Naive B cell (primary cell): ENCODE measurements at regions not wholly inside any gene's neighbourhood (a gene's known extent, or its start where the extent isn't known, plus 50 kb on each side); places are given as distances from the start of the nearest gene placed in this dataset.

ENCODE experiments used
- ATAC-seq, 2 donors: fragments of 150-1000 bp; cut with Tn5 transposase; 2 replicates each; pipeline ENCODE4 v1.10.0; 2021; ENCODE audit warnings: low read depth in 2 of 2, mild to moderate bottlenecking in 2 of 2, moderate library complexity in 2 of 2
- DNase-seq: peaks from one replicate; pipeline ENCODE4 v3.0.0; 2022
- H3K27ac Mint-ChIP-seq, 6 donors: one replicate each; pipeline ENCODE4 v1.8.0; 2020 to 2022; ENCODE audit warnings: mild to moderate bottlenecking in 6 of 6, mixed read lengths in 6 of 6, moderate library complexity in 5 of 6, inconsistent platforms in 2 of 6
- H3K27me3 Mint-ChIP-seq, 3 donors: one replicate each; pipeline ENCODE4 v1.8.0; 2021 to 2022; ENCODE audit warnings: mixed read lengths in 3 of 3, mild to moderate bottlenecking in 1 of 3
- H3K36me3 Mint-ChIP-seq, 2 donors: one replicate each; pipeline ENCODE4 v1.8.0; 2020 to 2022; ENCODE audit warnings: mixed read lengths in 2 of 2, inconsistent platforms in 1 of 2, mild to moderate bottlenecking in 1 of 2
- H3K4me1 Mint-ChIP-seq, 3 donors: one replicate each; pipeline ENCODE4 v1.8.0; 2020 to 2022; ENCODE audit warnings: mixed read lengths in 3 of 3, inconsistent platforms in 1 of 3, mild to moderate bottlenecking in 1 of 3, moderate library complexity in 1 of 3
- H3K4me3 Mint-ChIP-seq, 8 donors: one replicate each; pipeline ENCODE4 v1.8.0; 2020 to 2022; ENCODE audit warnings: mild to moderate bottlenecking in 8 of 8, mixed read lengths in 8 of 8, moderate library complexity in 8 of 8, inconsistent platforms in 2 of 8
- H3K9me3 Mint-ChIP-seq, 7 donors: one replicate each; pipeline ENCODE4 v1.8.0; 2020 to 2022; ENCODE audit warnings: mixed read lengths in 7 of 7, mild to moderate bottlenecking in 5 of 7, inconsistent platforms in 2 of 7, moderate library complexity in 1 of 7

DNA sequence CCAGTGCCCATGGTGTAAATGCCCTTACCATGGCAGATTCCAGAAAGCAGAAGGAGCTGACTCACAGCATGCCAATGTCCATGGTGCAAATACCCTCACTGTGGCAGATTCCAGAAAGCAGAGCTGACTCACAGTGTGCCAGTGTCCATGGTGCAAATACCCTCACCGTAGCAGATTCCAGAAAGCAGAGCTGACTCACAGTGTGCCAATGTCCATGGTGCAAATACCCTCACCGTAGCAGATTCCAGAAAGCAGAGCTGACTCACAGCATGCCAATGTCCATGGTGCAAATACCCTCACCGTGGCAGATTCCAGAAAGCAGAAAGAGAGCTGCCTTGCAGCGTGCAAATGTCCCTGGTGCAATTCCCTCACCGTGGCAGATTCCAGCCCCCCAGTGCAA, 163.8 kb upstream of the SOX1 start:
- ATAC-seq (no peak), DNase-seq (no peak)
- Mint-ChIP-seq H3K4me3 (no peak overlapping the region), H3K36me3 (no peaks in the 10 kb centered on the region), H3K27me3 (peaks cover 0 to 7% (median 0%) of the 10 kb centered on the region in 3 donors), H3K27ac (no peak overlapping the region), H3K4me1 (no peaks in the 10 kb centered on the region), H3K9me3 (peaks cover 0 to 4% (median 0%) of the 10 kb centered on the region in 7 donors)

DNA sequence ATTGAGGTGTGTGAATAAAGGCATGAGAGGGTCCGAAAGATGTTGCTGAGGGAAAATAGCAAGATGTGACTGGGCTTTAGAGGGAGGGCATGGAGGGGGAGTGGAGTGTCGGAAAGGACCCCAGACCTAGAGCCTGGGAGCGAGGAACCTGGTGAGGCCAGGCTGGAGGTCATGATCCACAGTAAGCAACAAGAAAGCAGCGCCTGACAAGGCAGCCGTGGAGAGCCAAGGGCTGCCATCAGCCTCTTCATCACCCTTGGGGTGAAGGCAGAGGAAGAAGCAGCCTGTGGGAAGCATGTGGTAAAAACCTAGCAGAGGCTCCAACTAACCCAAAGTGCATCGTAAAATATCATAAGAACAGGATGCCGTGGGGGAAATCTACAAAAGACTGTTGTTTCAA, 162.8 kb upstream of the SOX1 start:
- no peaks in the 10 kb centered on the region for H3K4me1 Mint-ChIP-seq
- H3K36me3 Mint-ChIP-seq: no peaks in the 10 kb centered on the region
- no peak overlapping the region for H3K4me3 Mint-ChIP-seq
- no peak overlapping the region for H3K27ac Mint-ChIP-seq
- peaks cover 0 to 4% (median 0%) of the 10 kb centered on the region in 7 donors for H3K9me3 Mint-ChIP-seq
- H3K27me3 Mint-ChIP-seq: peaks cover 0 to 7% (median 0%) of the 10 kb centered on the region in 3 donors
- no peak for DNase-seq
- no peak for ATAC-seq

DNA sequence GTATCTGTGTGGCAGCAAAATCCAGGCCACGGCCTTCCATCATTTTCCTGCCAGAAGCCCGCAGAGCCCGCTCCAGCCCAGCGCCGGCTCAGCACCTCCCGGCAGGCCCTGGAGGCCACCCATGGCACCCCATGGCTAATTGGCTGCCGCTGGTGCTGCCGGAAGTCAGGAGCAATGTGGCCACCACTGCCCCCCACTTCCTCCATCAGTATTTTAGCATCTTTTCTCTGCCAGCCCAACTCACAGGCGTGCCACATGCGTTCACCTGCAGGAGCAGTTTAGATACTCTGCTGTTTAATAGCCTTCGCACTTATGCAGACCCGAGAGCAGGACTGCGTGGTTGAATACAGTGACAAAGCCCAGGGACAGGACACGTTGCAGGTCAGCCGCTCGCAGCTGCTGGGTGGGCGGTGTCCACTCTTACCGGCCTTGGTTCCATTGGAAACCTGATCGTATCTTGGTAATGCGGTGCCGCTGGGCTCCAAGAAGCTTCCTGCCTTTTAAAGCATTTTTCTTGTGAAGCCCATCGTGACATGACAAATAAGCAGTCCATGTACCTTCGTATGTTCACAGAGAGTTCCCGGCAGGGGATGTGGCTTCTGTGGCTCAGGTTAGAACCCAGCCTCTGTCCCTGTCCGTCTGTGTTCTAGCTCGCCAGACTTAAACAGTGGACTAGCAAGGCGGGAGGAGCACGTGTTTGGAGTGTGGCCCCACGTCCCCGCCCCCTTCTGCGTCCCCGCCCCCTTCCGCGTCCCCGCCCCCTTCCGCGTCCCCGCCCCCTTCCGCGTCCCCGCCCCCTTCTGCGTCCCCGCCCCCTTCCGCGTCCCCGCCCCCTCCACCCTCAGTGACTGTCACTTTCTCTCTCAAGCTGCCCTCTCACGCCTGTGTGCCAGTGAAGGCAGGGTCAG, 162.0 kb upstream of the SOX1 start:
- DNase-seq (no peak), ATAC-seq (no peak)
- Mint-ChIP-seq H3K9me3 (peaks cover 0 to 4% (median 0%) of the 10 kb centered on the region in 7 donors), H3K27me3 (peaks cover 0 to 7% (median 0%) of the 10 kb centered on the region in 3 donors), H3K27ac (no peak overlapping the region), H3K4me1 (no peaks in the 10 kb centered on the region), H3K36me3 (no peaks in the 10 kb centered on the region), H3K4me3 (no peak overlapping the region)

DNA sequence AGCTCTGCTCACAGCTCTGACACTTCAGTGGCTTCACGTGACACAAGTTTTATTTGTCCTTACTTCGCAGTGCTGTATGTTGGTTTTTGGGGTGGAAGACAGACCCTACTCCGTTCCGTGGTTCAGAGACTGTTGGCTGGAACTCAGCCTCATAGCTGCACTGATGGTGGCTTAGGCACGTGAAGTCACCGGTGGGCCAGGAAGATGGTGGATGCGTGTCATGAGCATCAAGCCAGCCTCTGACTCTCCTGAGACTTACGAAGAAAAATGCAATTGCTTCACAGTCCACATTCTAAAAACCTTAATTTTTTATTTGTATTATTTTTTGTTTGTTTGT, 161.4 kb upstream of the SOX1 start:
- ATAC-seq (no peak), DNase-seq (no peak)
- Mint-ChIP-seq H3K27me3 (peaks cover 0 to 7% (median 0%) of the 10 kb centered on the region in 3 donors), H3K4me1 (no peaks in the 10 kb centered on the region), H3K36me3 (no peaks in the 10 kb centered on the region), H3K4me3 (no peak overlapping the region), H3K9me3 (peaks cover 0 to 4% (median 0%) of the 10 kb centered on the region in 7 donors), H3K27ac (no peak overlapping the region)

DNA sequence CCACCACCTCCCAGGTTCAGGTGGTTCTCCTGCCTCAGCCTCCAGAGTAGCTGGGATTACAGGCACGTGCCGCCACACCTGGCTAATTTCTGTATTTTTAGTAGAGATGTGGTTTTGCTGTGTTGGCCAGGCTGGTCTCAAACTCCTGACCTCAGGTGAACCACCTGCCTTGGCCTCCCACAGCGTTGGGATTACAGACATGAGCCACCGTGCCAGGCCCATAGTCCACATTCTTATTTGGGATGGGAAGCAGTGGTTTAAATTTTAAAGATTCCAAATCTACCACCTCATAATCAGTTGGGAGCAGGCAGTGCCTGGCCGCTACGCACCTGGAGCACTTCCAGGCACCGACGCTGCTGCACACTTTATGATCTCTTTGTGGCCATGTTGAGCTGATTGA, 160.6 kb upstream of the SOX1 start:
- H3K9me3 Mint-ChIP-seq: peaks cover 0 to 4% (median 0%) of the 10 kb centered on the region in 7 donors
- H3K4me3 Mint-ChIP-seq: no peak overlapping the region
- H3K27me3 Mint-ChIP-seq: peaks cover 0 to 7% (median 0%) of the 10 kb centered on the region in 3 donors
- no peak for DNase-seq
- H3K36me3 Mint-ChIP-seq: no peaks in the 10 kb centered on the region
- ATAC-seq: no peak
- no peak overlapping the region for H3K27ac Mint-ChIP-seq
- H3K4me1 Mint-ChIP-seq: no peaks in the 10 kb centered on the region

DNA sequence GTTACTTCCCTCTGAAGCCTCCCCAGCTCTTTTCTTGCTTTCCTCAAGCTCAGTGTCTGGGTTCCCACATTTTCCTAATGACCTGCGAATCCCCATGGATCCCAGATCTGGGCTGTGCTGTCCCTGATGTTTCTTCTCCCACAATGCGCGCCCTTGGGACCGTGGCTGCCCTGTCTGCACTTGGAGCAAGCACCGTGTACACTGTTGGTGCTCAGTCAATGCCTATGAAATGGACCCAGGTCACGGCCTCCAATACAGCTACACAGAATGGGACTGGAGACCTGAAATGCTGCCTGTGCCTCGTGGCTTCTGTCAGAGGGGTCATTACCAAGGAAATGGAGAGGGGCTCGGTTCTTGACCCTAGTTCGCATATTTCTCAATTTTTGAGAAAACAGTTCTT, 160.1 kb upstream of the SOX1 start:
- Mint-ChIP-seq H3K4me1 (no peaks in the 10 kb centered on the region), H3K4me3 (no peak overlapping the region), H3K9me3 (peaks cover 0 to 4% (median 0%) of the 10 kb centered on the region in 7 donors), H3K36me3 (no peaks in the 10 kb centered on the region), H3K27me3 (peaks cover 0 to 7% (median 0%) of the 10 kb centered on the region in 3 donors), H3K27ac (no peak overlapping the region)
- ATAC-seq: no peak
- no peak for DNase-seq

- Mint-ChIP-seq H3K27ac (no peak overlapping the region), H3K27me3 (peaks cover 0 to 7% (median 0%) of the 10 kb centered on the region in 3 donors), H3K4me3 (no peak overlapping the region), H3K9me3 (peaks cover 0 to 4% (median 0%) of the 10 kb centered on the region in 7 donors), H3K4me1 (no peaks in the 10 kb centered on the region), H3K36me3 (no peaks in the 10 kb centered on the region)
- DNase-seq: no peak
- no peak for ATAC-seq
Observed at GRCh38 chr13:111907341-111907880, 159.5 kb upstream of the SOX1 start.

GRCh38 chr13:111908361-111908760, 158.6 kb upstream of the SOX1 start:
- ATAC-seq: no peak
- peaks cover 0 to 4% (median 0%) of the 10 kb centered on the region in 7 donors for H3K9me3 Mint-ChIP-seq
- H3K4me3 Mint-ChIP-seq: no peak overlapping the region
- no peak overlapping the region for H3K27ac Mint-ChIP-seq
- H3K4me1 Mint-ChIP-seq: no peaks in the 10 kb centered on the region
- no peaks in the 10 kb centered on the region for H3K36me3 Mint-ChIP-seq
- DNase-seq: no peak
- peaks cover 0 to 7% (median 0%) of the 10 kb centered on the region in 3 donors for H3K27me3 Mint-ChIP-seq

DNA sequence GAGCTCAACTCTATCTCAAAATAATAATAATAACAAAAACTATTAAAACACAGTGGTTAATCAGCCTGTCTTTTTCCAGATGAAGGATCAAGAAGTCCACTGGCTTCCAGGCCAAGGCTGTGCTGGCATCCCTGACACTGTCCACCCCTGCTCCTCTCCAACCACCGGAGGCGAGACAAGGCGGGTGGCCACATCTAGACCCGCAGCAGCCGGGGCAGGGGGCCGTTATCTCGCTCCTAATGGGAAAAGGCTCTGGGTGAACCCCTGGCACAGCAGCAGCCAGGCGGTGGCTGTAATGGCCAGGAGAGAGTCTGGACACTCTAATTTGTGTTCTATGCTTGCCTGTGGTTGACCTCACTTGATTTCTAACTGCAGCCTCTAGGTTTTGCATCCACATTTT, 158.0 kb upstream of the SOX1 start:
- Mint-ChIP-seq H3K27me3 (peaks cover 0 to 7% (median 0%) of the 10 kb centered on the region in 3 donors), H3K4me3 (no peak overlapping the region), H3K4me1 (no peaks in the 10 kb centered on the region), H3K9me3 (peaks cover 0 to 4% (median 0%) of the 10 kb centered on the region in 7 donors), H3K27ac (no peak overlapping the region), H3K36me3 (no peaks in the 10 kb centered on the region)
- ATAC-seq (no peak), DNase-seq (no peak)

- Mint-ChIP-seq H3K27ac (no peak overlapping the region), H3K4me1 (no peaks in the 10 kb centered on the region), H3K4me3 (no peak overlapping the region), H3K27me3 (peaks cover 0 to 7% (median 0%) of the 10 kb centered on the region in 3 donors), H3K9me3 (peaks cover 0 to 4% (median 0%) of the 10 kb centered on the region in 7 donors), H3K36me3 (no peaks in the 10 kb centered on the region)
- ATAC-seq: no peak
- DNase-seq: no peak
Observed at GRCh38 chr13:111909501-111909900, 157.4 kb upstream of the SOX1 start.

DNA sequence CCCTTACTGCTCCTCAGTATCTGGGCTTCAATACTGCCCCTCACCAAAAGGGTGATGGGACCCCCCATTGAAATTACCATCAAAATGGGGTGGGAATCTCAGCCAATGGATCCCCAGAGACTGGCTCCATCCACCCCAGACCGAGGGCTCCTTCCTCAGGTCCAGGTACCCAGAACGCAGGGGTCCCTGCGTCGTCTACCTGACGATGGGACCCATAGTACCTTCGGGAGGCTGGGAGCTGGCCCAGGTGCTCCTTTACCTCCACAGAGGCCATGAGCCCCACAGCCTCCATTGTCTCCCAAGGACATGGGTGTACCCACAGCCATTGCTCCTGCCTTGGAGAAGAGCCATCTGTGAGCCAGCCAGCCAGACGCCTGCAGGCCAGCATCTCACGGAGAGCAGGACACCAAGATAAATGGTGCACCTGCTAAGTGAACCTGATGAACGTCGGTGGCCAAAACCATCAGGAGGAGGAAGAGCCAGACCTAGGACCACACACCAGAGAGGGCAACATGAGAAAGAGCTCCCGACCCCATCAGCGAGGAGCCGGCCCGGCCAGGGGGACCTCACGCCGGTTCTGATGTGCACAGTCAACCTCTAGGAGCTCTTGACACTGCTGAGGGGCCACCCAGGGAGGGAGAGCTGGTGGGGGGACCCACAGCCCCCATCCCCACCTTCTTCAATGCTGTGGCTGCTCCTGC, 156.8 kb upstream of the SOX1 start:
- Mint-ChIP-seq H3K36me3 (no peaks in the 10 kb centered on the region), H3K4me3 (no peak overlapping the region), H3K9me3 (peaks cover 0 to 4% (median 0%) of the 10 kb centered on the region in 7 donors), H3K27ac (no peak overlapping the region), H3K4me1 (no peaks in the 10 kb centered on the region), H3K27me3 (peaks cover 0 to 7% (median 0%) of the 10 kb centered on the region in 3 donors)
- DNase-seq: no peak
- no peak for ATAC-seq

GRCh38 chr13:111911121-111911720, 155.7 kb upstream of the SOX1 start:
- H3K4me1 Mint-ChIP-seq: no peaks in the 10 kb centered on the region
- peaks cover 0 to 7% (median 0%) of the 10 kb centered on the region in 3 donors for H3K27me3 Mint-ChIP-seq
- H3K4me3 Mint-ChIP-seq: no peak overlapping the region
- H3K9me3 Mint-ChIP-seq: no peaks in the 10 kb centered on the region
- DNase-seq: no peak
- H3K27ac Mint-ChIP-seq: no peak overlapping the region
- no peak for ATAC-seq
- H3K36me3 Mint-ChIP-seq: no peaks in the 10 kb centered on the region

GRCh38 chr13:111911754-111912452, 155.0 kb upstream of the SOX1 start:
- Mint-ChIP-seq H3K27ac (no peak overlapping the region), H3K9me3 (no peaks in the 10 kb centered on the region), H3K4me1 (no peaks in the 10 kb centered on the region), H3K36me3 (no peaks in the 10 kb centered on the region), H3K27me3 (peaks cover 0 to 3% (median 0%) of the 10 kb centered on the region in 3 donors), H3K4me3 (no peak overlapping the region)
- ATAC-seq: no peak
- DNase-seq: no peak
